Anterior cingulate cortex (tissue), 58 donors: ENCODE measurements at regions not wholly inside any gene's neighbourhood (a gene's known extent, or its start where the extent isn't known, plus 50 kb on each side); places are given as distances from the start of the nearest gene placed in this dataset.

Experiments used
- DNase-seq, 58 donors: peaks; one replicate each; lab custom pipeline; 2025; lab: John Stamatoyannopoulos, UW

GRCh38 chr1:232891071-232891470, 59.3 kb upstream of the NTPCR start:
- no peak for DNase-seq

GRCh38 chr1:232891656-232892317, 58.6 kb upstream of the NTPCR start:
- no peak for DNase-seq

- DNase-seq, result no peak
Measured at GRCh38 chr1:232893481-232894313, 56.7 kb upstream of the NTPCR start.

- no peak for DNase-seq
Measured at GRCh38 chr1:232894436-232894835, 56.0 kb upstream of the NTPCR start.

- no peak for DNase-seq
Measured at GRCh38 chr1:232897949-232898465, 52.4 kb upstream of the NTPCR start.

GRCh38 chr1:232899268-232899667, 51.1 kb upstream of the NTPCR start:
- no peak for DNase-seq

- no peak for DNase-seq
Measured at GRCh38 chr1:232899839-232900238, 50.6 kb upstream of the NTPCR start.
